ENCODE measurements at regions not wholly inside any gene's neighbourhood (a gene's known extent, or its start where the extent isn't known, plus 50 kb on each side); places are given as distances from the start of the nearest gene placed in this dataset.
"Not testable (repeated sequence)": the region's sequence is repeated elsewhere in the genome, so short reads cannot be mapped to it uniquely, and the experiment has no call there.

DNA sequence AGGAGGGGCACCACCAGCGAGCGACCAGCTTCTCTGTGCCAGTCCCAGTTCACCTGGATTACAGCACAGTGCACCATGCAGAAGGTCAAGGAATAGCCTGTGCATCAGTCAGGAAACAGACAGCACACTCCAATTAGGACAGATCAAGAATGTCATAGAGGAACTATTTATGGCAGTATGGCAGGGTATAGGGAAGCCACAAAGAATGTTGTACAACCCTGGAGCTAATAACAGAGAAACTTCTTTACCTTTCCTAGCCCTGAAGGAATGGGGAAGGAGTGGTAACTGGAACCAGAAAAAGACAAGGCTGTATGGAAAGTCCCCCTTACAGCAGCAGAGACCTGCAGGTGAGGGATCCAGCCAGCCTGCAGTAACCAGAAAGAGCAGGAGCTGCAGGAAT is 87.8 kb upstream of the USP24 start:
- no peak for DNase-seq (ENCODE audit: low read depth)
- H3K4me3 ChIP-seq (ENCODE audit: low read depth, low read length), result no peak overlapping the region
- TF ChIP-seq, protein P1, sequence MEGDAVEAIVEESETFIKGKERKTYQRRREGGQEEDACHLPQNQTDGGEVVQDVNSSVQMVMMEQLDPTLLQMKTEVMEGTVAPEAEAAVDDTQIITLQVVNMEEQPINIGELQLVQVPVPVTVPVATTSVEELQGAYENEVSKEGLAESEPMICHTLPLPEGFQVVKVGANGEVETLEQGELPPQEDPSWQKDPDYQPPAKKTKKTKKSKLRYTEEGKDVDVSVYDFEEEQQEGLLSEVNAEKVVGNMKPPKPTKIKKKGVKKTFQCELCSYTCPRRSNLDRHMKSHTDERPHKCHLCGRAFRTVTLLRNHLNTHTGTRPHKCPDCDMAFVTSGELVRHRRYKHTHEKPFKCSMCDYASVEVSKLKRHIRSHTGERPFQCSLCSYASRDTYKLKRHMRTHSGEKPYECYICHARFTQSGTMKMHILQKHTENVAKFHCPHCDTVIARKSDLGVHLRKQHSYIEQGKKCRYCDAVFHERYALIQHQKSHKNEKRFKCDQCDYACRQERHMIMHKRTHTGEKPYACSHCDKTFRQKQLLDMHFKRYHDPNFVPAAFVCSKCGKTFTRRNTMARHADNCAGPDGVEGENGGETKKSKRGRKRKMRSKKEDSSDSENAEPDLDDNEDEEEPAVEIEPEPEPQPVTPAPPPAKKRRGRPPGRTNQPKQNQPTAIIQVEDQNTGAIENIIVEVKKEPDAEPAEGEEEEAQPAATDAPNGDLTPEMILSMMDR (IDR thresholded peaks at IDR 0.05; ENCODE audit: insufficient read depth, low read length), result no peak

DNA sequence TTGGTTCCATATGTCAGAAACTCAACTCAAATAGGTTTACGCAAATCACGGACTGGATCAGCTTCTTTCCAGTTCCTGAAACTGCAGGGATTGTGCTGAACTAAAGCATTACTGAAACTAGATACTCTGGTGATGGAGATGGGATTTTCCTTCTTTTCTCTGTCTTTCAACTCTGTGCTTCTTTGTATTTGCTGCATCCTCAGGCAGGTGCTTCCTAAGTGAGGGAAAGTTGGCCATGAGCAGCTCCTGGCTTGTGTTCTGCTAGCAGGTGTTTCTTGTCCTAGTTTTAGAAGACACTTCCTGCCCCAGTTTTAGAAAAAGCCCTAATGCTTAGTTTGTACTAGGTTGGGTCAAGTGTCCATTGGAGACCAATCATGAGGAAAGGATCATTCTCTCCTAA is 86.7 kb upstream of the USP24 start:
- no peak for DNase-seq (ENCODE audit: low read depth)

DNA sequence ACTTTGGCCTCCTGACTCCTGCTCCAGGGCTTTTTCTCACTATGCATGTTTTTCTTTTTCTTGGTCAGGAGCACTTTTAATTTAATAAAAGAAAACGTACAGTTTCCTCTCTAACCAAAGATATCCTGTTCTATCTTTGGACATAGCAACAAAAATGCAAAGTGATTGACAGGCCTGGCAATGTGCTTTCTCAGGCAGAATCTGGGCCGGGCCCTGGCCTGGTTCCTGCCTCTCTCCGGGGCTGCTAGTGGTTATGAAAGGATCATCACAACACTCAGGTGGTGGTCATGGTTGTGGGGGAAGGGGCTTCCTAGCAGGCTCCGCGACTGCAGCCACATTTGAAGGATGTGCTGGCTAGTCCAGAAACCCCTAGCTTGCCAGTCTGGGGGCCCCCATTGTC is 85.8 kb upstream of the USP24 start:
- TF ChIP-seq, protein P1 (IDR thresholded peaks at IDR 0.05; ENCODE audit: insufficient read depth, low read length), result no peak
- no peak overlapping the region for H3K4me3 ChIP-seq (ENCODE audit: low read depth, low read length)
- no peak for DNase-seq (ENCODE audit: low read depth)

More for the DNA sequence above, 86.7 kb upstream of the USP24 start:
- no peak overlapping the region for H3K4me3 ChIP-seq (ENCODE audit: low read depth, low read length)
- TF ChIP-seq, protein P1 (IDR thresholded peaks at IDR 0.05; ENCODE audit: insufficient read depth, low read length), result no peak

DNA sequence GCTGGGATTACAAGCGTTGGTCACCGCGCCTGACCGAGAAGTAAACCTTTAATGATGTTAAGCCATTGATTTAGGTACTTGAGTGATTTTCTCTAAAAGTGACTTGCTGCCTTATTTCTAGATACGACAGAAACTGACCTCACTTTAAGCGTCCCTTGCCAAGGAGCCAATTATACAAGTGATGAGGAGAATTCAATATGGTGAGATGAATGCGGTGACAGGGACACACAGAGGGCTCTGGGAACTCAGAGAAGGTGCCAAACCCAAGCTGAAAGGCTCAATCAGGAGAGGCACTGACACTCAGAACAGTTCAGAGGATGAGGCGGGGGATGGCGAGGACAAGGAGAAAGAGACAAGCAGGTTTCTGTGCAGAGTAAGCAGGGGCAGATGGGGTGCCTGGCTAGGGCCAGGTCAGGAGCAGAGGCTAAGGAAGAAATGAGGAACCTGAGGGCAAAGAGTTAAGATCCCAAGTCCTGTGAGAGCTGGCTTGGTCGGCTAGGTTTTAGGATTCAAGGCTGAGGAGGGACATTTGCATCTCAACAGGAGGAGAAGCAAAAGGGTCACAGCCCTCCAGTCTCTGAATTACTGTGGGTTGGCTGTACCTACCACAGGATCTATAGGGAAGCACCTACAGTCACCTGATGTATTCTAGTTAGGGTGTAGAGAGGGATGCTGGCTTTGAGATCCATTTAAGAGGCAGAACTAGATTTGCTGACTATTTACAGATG is 83.2 kb upstream of the USP24 start:
- DNase-seq (ENCODE audit: low read depth), result no peak
- no peak overlapping the region for H3K4me3 ChIP-seq (ENCODE audit: low read depth, low read length)
- TF ChIP-seq, protein P1 (IDR thresholded peaks at IDR 0.05; ENCODE audit: insufficient read depth, low read length), result no peak

DNA sequence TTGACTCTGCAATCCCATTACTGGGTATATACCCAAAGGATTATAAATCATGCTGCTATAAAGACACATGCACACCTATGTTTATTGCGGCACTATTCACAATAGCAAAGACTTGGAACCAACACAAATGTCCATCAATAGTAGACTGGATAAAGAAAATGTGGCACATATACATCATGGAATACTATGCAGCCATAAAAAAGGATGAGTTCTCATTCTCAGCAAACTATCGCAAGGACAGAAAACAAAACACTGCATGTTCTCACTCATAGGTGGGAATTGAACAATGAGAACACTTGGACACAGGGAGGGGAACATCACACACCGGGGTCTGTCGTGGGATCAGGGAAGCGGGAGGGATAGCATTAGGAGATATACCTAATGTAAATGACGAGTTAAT is 81.1 kb upstream of the USP24 start:
- not testable (repeated sequence) for DNase-seq (ENCODE audit: low read depth); H3K4me3 ChIP-seq (ENCODE audit: low read depth, low read length)

DNA sequence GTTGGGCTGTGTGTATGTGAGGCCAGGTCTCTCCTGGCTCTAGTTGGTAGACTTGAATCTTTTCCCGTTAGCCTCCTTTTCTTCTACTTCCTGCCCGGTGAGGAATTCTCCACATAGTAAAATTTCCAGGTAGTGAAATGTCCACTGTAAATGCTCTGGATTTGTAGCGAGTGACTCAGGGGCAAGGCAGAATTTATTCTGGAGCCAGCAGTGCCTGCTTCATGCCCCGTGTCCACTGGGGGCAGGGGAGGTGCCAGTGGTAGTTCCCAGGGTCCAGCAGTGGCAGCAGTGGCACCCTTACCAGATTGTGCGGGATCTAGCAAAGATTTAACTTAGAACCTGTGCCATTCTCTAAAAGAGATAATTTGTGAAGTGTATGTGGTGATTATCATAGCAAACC is 74.5 kb upstream of the USP24 start:
- no peak overlapping the region for H3K4me3 ChIP-seq (ENCODE audit: low read depth, low read length)
- TF ChIP-seq, protein P1 (IDR thresholded peaks at IDR 0.05; ENCODE audit: insufficient read depth, low read length), result no peak
- DNase-seq (ENCODE audit: low read depth), result no peak

DNA sequence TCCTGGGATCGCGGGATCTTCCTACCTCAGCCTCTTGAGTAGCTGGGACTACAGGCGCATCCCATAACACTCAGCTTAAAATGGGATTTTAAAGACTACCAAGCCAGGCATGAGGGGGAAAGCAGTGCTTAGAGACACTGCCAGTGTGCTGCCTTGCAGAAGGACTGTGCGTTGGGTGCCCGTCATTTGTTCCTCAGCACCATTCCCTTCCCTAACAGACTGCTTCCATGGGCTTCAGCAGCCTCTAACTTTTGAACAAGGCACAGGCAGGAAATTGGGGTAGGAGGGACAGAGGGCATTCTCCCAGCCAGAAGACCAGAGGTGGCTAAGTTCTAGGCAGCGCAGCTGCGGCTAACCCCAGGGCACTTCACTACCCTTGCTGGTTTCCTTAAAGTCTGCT is 73.9 kb upstream of the USP24 start:
- no peak overlapping the region for H3K4me3 ChIP-seq (ENCODE audit: low read depth, low read length)
- no peak for DNase-seq (ENCODE audit: low read depth)
- TF ChIP-seq, protein P1 (IDR thresholded peaks at IDR 0.05; ENCODE audit: insufficient read depth, low read length), result no peak
